ENCODE measurements at regions not wholly inside any gene's neighbourhood (a gene's known extent, or its start where the extent isn't known, plus 50 kb on each side); places are given as distances from the start of the nearest gene placed in this dataset.
"Not testable (repeated sequence)": the region's sequence is repeated elsewhere in the genome, so short reads cannot be mapped to it uniquely, and the experiment has no call there.

GRCh38 chr4:28015996-28016395, 1155.4 kb downstream of the STIM2 start:
- TF ChIP-seq CTCF (IDR thresholded peaks at IDR 0.05): no peak
- TF ChIP-seq ZFX (IDR thresholded peaks at IDR 0.05; ENCODE audit: borderline replicate concordance): no peak
- no peak overlapping the region for H3K27ac ChIP-seq

- not testable (repeated sequence) for H3K27ac ChIP-seq
Observed at GRCh38 chr4:28038253-28038652, 1177.6 kb downstream of the STIM2 start.

- H3K27ac ChIP-seq: peak overlapping the region; percentile 85; the same call in 1 of the 2 replicates
- TF ChIP-seq ZFX (IDR thresholded peaks at IDR 0.05; ENCODE audit: borderline replicate concordance) (no peak), CTCF (IDR thresholded peaks at IDR 0.05) (no peak)
Observed at GRCh38 chr4:28062562-28062961, 1201.9 kb downstream of the STIM2 start.

GRCh38 chr4:28073860-28074555, 1213.4 kb downstream of the STIM2 start:
- no peak overlapping the region for H3K27ac ChIP-seq

GRCh38 chr4:28075401-28075956, 1214.8 kb downstream of the STIM2 start:
- no peak for TF ChIP-seq ZFX (IDR thresholded peaks at IDR 0.05; ENCODE audit: borderline replicate concordance)
- no peak for TF ChIP-seq CTCF (IDR thresholded peaks at IDR 0.05)
- no peak overlapping the region for H3K27ac ChIP-seq

More at GRCh38 chr4:28073860-28074555, 1213.4 kb downstream of the STIM2 start:
- TF ChIP-seq CTCF (IDR thresholded peaks at IDR 0.05) (peak; percentile 22; the same call in 1 of the 2 replicates), ZFX (IDR thresholded peaks at IDR 0.05; ENCODE audit: borderline replicate concordance) (no peak)

GRCh38 chr4:28077203-28077602, 1216.6 kb downstream of the STIM2 start:
- not testable (repeated sequence) for H3K27ac ChIP-seq

- TF ChIP-seq CTCF (IDR thresholded peaks at IDR 0.05) (no peak), ZFX (IDR thresholded peaks at IDR 0.05; ENCODE audit: borderline replicate concordance) (no peak)
Observed at GRCh38 chr4:28082686-28083390, 1222.2 kb downstream of the STIM2 start.

GRCh38 chr4:28092610-28093009, 1232.0 kb downstream of the STIM2 start:
- peak overlapping the region; percentile 77 for H3K27ac ChIP-seq
- no peak for TF ChIP-seq ZFX (IDR thresholded peaks at IDR 0.05; ENCODE audit: borderline replicate concordance)
- no peak for TF ChIP-seq CTCF (IDR thresholded peaks at IDR 0.05)

More at GRCh38 chr4:28082686-28083390, 1222.2 kb downstream of the STIM2 start:
- H3K27ac ChIP-seq: no peak overlapping the region
